ENCODE measurements at regions not wholly inside any gene's neighbourhood (a gene's known extent, or its start where the extent isn't known, plus 50 kb on each side); places are given as distances from the start of the nearest gene placed in this dataset.
A peak's percentile ranks its signal among the peaks of the same experiment; 100 is the strongest.

GRCh38 chrX:5526191-5526590 is 702.5 kb downstream of the NLGN4X start:
- TF ChIP-seq ELK1 (IDR thresholded peaks at IDR 0.05; ENCODE audit: low read depth, low read length) (no peak), CTCF (IDR thresholded peaks at IDR 0.05) (no peak), MAFK (IDR thresholded peaks at IDR 0.05; ENCODE audit: partially characterized antibody) (peak; percentile 58), RFX5 (IDR thresholded peaks at IDR 0.05) (no peak), NR3C1 (IDR thresholded peaks at IDR 0.05) (no peak), POLR2A (IDR thresholded peaks at IDR 0.05; ENCODE audit: low read length) (no peak), EP300 (IDR thresholded peaks at IDR 0.05) (no peak), FOSB (CRISPR knock-in tag; IDR thresholded peaks at IDR 0.05) (no peak), JUN (IDR thresholded peaks at IDR 0.05) (no peak), KDM1A (IDR thresholded peaks at IDR 0.05; ENCODE audit: low read depth) (no peak), CBX8 (IDR thresholded peaks at IDR 0.05) (no peak), CEBPB (IDR thresholded peaks at IDR 0.05) (no peak)

All from A549 (cell line).